Activated T-cell treated with anti-CD3 and anti-CD28 coated beads for 1 hour (primary cell): ENCODE measurements at regions not wholly inside any gene's neighbourhood (a gene's known extent, or its start where the extent isn't known, plus 50 kb on each side); places are given as distances from the start of the nearest gene placed in this dataset.

Experiments
- DNase-seq: peaks from one replicate; pipeline ENCODE4 v3.0.0-alpha.2; 2020; ENCODE audit warnings: low read depth

- DNase-seq, result no peak
Measured at GRCh38 chr5:174159327-174160114, 114.0 kb downstream of the NSG2 start.

DNA sequence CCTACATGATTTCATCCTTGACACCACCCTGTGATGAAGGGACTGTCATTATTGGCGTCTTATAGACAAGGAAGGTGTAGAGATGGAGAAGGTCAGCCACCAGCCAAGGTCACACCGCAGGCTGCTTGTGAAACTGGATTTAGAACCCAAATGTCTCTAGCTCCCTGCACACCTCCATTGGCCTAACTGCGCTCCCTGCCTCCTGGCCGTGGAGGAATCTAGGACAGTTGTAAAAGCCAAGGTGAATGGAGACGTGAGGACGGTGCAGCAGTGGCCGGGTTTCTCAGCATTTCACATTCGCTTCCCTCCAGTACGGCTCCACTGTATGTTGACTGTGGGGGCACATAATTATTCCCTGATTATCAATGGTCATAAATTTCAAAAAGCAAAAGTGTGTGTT is 119.9 kb downstream of the NSG2 start:
- DNase-seq, result no peak

DNA sequence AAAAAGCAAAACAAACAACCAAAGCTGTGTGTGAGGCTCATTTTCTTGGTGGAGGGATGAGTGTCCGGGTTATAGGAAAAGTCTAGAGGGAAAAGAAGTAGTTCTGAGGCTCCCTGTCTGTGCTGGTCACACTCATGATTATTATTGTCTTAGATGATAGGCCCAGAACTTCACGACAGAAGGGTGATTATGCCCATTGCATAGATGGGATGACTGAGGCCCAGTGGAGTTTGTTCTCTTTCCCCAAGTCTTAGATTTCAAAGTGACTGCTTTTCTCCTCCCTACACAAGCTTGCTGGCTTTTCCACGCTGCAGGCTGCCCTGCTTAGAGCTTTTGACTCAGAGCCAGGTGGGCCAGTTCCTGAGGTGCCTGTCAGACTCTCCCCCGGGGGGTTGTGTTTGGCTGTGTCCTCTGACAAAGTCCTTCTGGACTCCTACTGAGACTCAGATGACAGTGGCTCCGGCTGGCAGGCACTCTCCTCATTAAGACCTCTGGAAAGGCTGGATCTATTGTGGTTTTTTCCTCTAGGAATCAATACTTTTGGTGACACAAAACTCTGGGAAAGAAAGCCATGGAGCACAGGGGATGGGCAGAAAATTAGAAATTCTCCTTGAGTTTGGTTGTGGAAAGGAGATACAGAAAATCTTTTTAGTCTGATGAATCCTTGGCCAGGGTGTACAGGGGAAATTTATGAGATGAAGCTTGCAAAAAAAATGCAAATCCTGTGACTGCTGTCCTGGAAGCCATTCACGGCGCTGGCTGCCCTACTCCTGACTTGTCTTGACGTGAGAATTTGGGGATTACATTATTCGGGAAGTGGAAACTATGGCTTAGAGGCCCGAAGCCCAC is 120.9 kb downstream of the NSG2 start:
- no peak for DNase-seq

DNA sequence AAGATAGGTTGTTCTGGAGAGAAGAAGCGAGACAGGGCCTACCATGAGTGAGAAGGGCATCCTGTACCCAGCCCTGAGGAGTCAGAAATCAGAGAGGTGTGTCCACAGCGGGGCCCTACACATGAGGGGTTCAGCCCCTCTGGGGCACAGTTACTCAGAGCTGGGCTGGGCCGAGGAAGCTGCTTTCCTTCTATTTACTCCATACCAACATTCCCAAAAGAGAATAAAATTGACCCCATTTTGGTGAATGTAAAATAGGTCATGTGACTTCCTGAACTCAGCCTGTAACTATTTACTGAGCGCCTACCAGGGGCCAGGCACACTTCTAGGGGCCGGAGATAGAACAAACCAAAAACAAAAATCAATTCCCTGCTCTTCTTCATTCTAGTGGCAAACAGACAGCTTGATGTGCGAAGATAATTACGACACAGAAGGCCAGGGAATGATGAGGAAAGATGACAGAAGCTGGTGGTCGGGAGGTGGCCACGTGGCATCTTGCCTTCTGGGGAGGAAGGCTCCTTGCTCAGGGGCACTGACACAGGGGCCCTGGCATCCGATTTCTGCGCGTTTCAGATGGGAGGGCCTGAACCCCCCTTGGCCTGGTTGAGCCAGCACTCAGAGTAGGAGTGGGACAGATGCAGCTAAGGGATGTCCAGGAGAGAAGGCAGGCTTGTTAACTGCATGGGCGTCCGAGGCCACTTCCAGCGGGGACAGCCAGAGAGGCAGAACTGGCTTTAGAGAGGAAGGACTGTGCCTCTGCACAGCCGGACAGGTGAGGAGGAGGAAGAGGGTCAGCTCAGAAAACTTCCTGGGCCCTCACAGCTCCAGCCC is 121.8 kb downstream of the NSG2 start:
- no peak for DNase-seq

DNA sequence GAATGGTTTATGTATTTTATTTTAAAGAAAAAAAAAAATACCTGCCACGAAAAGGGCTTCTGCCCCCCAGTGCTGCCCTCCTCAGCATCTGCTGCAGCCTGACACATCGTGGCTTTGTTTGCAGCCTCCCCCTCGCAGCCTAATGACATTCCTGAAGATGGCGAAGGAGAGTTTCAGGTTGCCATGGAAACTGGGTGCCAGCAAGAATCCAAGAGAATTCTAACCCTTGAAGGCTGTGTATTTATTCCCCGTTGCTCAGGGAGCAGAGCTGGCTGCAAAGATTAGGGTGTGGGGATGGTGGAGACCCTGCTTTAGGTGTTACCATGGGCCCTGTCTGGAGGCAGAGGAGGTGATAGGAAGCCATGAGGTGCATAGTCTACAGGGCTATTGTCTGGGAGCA is 126.6 kb downstream of the NSG2 start:
- DNase-seq, result no peak

GRCh38 chr5:174172566-174172965 is 127.1 kb downstream of the NSG2 start:
- no peak for DNase-seq

DNA sequence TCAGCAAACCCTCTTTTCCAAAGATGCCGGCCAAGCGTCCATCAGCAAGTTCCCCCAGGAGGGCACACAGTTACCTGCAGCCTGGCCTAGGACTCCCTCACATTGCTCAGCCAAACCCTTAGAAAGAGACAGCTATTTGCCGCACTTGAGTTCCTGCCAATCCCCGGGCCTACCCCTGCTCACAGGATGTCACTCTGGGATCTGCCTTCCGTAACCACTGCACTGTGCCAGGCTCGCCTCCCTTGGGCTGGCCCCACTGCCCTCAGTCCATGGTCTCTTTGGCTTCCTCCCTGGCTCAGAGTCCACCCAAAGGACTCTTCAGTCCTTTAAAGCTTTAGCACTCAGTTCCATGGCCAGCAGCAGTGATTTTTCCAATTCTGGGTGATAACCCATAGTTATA is 128.3 kb downstream of the NSG2 start:
- DNase-seq, result no peak

GRCh38 chr5:174175716-174176268 is 130.3 kb downstream of the NSG2 start:
- DNase-seq, result no peak

GRCh38 chr5:174176511-174176910 is 131.0 kb downstream of the NSG2 start:
- no peak for DNase-seq

GRCh38 chr5:174177531-174177930 is 132.0 kb downstream of the NSG2 start:
- DNase-seq, result no peak

DNA sequence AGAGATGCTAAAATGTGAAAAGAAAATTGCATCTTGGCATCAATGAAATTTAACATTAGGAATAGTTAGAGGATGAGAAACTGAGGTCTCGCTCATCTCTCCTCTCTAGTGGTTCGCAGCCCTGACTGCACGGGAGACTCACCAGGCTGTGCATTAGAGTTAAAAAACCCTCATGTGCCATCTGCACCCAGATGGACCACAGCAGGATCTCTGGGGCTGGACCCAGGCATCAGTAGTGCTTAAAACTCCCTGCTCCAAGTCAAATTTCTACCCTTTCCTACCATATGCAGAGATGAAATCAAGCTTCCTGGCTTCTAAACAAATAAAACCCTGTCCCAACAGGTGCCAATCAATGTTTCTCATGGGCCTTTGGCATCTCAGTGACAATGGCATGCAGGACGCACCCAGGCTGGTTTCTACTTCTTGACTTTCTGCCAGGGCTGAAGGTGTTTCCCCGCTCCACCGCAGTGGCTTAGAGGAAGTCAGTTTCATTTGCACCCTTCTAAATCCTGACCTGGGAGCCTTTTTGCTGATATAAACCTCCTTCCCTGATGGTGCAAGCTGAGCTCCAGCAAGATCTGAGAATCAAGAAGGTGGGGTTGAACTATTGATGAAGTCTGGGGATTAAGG is 132.6 kb downstream of the NSG2 start:
- no peak for DNase-seq

DNA sequence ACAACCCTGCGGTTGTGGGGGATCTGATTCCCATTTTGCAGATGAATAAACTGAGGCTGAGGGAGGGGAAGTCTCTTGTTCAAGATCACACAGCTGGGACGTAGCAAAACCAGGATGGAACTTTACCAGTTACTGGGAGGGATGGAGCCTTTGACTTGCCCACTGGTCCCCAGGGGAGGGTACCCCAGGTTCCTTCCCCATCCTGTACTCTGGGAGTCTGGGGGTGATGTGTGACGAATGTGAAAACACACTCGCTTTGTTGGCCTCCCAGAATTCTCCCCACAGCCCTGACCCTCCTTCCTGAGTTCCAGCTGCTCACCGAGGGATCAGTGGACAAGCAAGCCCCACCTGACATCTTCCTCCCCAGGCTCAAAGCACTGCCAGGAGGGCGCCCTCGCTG is 135.1 kb downstream of the NSG2 start:
- no peak for DNase-seq

- DNase-seq, result no peak
Measured at GRCh38 chr5:174182111-174182510, 136.6 kb downstream of the NSG2 start.

GRCh38 chr5:174183701-174184100 is 138.2 kb downstream of the NSG2 start:
- DNase-seq, result no peak

- DNase-seq, result no peak
Measured at GRCh38 chr5:174185506-174185905, 140.0 kb downstream of the NSG2 start.

GRCh38 chr5:174186096-174186695 is 140.7 kb downstream of the NSG2 start:
- DNase-seq, result no peak

- DNase-seq, result no peak
Measured at GRCh38 chr5:174187001-174187400, 141.5 kb downstream of the NSG2 start.

- no peak for DNase-seq
Measured at GRCh38 chr5:174187481-174187880, 142.0 kb downstream of the NSG2 start.

- DNase-seq, result no peak
Measured at GRCh38 chr5:174188295-174188694, 142.8 kb downstream of the NSG2 start.

- DNase-seq, result no peak
Measured at GRCh38 chr5:174189654-174190541, 144.4 kb downstream of the NSG2 start.
